ENCODE measurements at regions not wholly inside any gene's neighbourhood (a gene's known extent, or its start where the extent isn't known, plus 50 kb on each side); places are given as distances from the start of the nearest gene placed in this dataset.
"Not testable (repeated sequence)": the region's sequence is repeated elsewhere in the genome, so short reads cannot be mapped to it uniquely, and the experiment has no call there.

- no peak for FAIRE-seq
Measured at GRCh38 chr21:18723171-18723570, 319.6 kb upstream of the TMPRSS15 start.

GRCh38 chr21:18725653-18726052 lies 322.1 kb upstream of the TMPRSS15 start:
- FAIRE-seq, result no peak

- no peak for FAIRE-seq
Measured at GRCh38 chr21:18741954-18742353, 338.4 kb upstream of the TMPRSS15 start.

GRCh38 chr21:18743531-18743930 lies 339.9 kb upstream of the TMPRSS15 start:
- no peak for FAIRE-seq

- no peak for FAIRE-seq
Measured at GRCh38 chr21:18744840-18745239, 341.3 kb upstream of the TMPRSS15 start.

GRCh38 chr21:18752894-18753293 lies 349.3 kb upstream of the TMPRSS15 start:
- not testable (repeated sequence) for FAIRE-seq

- FAIRE-seq, result not testable (repeated sequence)
Measured at GRCh38 chr21:18756272-18756671, 352.7 kb upstream of the TMPRSS15 start.

GRCh38 chr21:18759267-18759666 lies 355.7 kb upstream of the TMPRSS15 start:
- no peak for FAIRE-seq

GRCh38 chr21:18759751-18760161 lies 356.2 kb upstream of the TMPRSS15 start:
- no peak for FAIRE-seq

- no peak for FAIRE-seq
Measured at GRCh38 chr21:18760247-18760646, 356.7 kb upstream of the TMPRSS15 start.

- FAIRE-seq, result no peak
Measured at GRCh38 chr21:18764720-18765119, 361.1 kb upstream of the TMPRSS15 start.

GRCh38 chr21:18769599-18769998 lies 366.0 kb upstream of the TMPRSS15 start:
- FAIRE-seq, result no peak

- no peak for FAIRE-seq
Measured at GRCh38 chr21:18771845-18772380, 368.3 kb upstream of the TMPRSS15 start.

- no peak for FAIRE-seq
Measured at GRCh38 chr21:18772404-18772803, 368.8 kb upstream of the TMPRSS15 start.

GRCh38 chr21:18772897-18773296 lies 369.3 kb upstream of the TMPRSS15 start:
- no peak for FAIRE-seq

- no peak for FAIRE-seq
Measured at GRCh38 chr21:18776936-18777335, 373.4 kb upstream of the TMPRSS15 start.

- FAIRE-seq, result no peak
Measured at GRCh38 chr21:18782721-18783120, 379.1 kb upstream of the TMPRSS15 start.

- no peak for FAIRE-seq
Measured at GRCh38 chr21:18801468-18801867, 397.9 kb upstream of the TMPRSS15 start.

GRCh38 chr21:18803624-18804023 lies 400.0 kb upstream of the TMPRSS15 start:
- FAIRE-seq, result no peak

GRCh38 chr21:18810136-18810535 lies 406.6 kb upstream of the TMPRSS15 start:
- FAIRE-seq, result no peak

- FAIRE-seq, result no peak
Measured at GRCh38 chr21:18812308-18812707, 408.7 kb upstream of the TMPRSS15 start.

GRCh38 chr21:18819507-18819906 lies 415.9 kb upstream of the TMPRSS15 start:
- no peak for FAIRE-seq

- FAIRE-seq, result no peak
Measured at GRCh38 chr21:18826562-18826961, 423.0 kb upstream of the TMPRSS15 start.

GRCh38 chr21:18831942-18832676 lies 428.5 kb upstream of the TMPRSS15 start:
- no peak for FAIRE-seq

- FAIRE-seq, result no peak
Measured at GRCh38 chr21:18832950-18833349, 429.4 kb upstream of the TMPRSS15 start.

Measured in islet of Langerhans (tissue), 1 donor.